ENCODE measurements at regions not wholly inside any gene's neighbourhood (a gene's known extent, or its start where the extent isn't known, plus 50 kb on each side); places are given as distances from the start of the nearest gene placed in this dataset.

GRCh38 chr5:57831090-57831489 lies 348.5 kb upstream of the ACTBL2 start:
- H3K27ac Mint-ChIP-seq = no peak overlapping the region
- CTCF ChIA-PET = no interaction called here
- H3K9me3 Mint-ChIP-seq = no peaks in the 10 kb centered on the region

GRCh38 chr5:57828221-57828620 lies 345.6 kb upstream of the ACTBL2 start:
- DNase-seq = no peak
- no peaks in the 10 kb centered on the region for H3K36me3 Mint-ChIP-seq (ENCODE audit: low read depth)
- intact Hi-C loops (cut with micrococcal nuclease) = no loop called here
- no peak overlapping the region for H3K4me3 Mint-ChIP-seq
- H3K9me3 Mint-ChIP-seq = no peaks in the 10 kb centered on the region
- POLR2A ChIA-PET = interaction anchor here (0.8 kb wide), 1 partner anchor 225 kb away, joined by 3 read pairs; no protein-coding TSS in a partner anchor
- no peak for ATAC-seq
- H3K27ac Mint-ChIP-seq = no peak overlapping the region
- no peak for TF ChIP-seq CTCF (IDR thresholded peaks at IDR 0.05)
- H3K27me3 Mint-ChIP-seq = peaks cover 2% of the 10 kb centered on the region
- no peaks in the 10 kb centered on the region for H3K4me1 Mint-ChIP-seq (ENCODE audit: low read depth)
- CTCF ChIA-PET = no interaction called here

More at GRCh38 chr5:57831090-57831489, 348.5 kb upstream of the ACTBL2 start:
- H3K27me3 Mint-ChIP-seq = peaks cover 3% of the 10 kb centered on the region
- no peaks in the 10 kb centered on the region for H3K4me1 Mint-ChIP-seq (ENCODE audit: low read depth)
- DNase-seq (no peak), ATAC-seq (no peak)
- H3K36me3 Mint-ChIP-seq (ENCODE audit: low read depth) = no peaks in the 10 kb centered on the region
- no peak overlapping the region for H3K4me3 Mint-ChIP-seq
- TF ChIP-seq CTCF (IDR thresholded peaks at IDR 0.05) = no peak
- POLR2A ChIA-PET = no interaction called here
- intact Hi-C loops (cut with micrococcal nuclease) = no loop called here

- H3K36me3 Mint-ChIP-seq (ENCODE audit: low read depth) = no peaks in the 10 kb centered on the region
- H3K9me3 Mint-ChIP-seq = no peaks in the 10 kb centered on the region
- no peak for DNase-seq
- POLR2A ChIA-PET = interaction anchor here (0.6 kb wide), 1 partner anchor 12 kb away, joined by 3 read pairs; no protein-coding TSS in a partner anchor
- H3K4me1 Mint-ChIP-seq (ENCODE audit: low read depth) = no peaks in the 10 kb centered on the region
- H3K27me3 Mint-ChIP-seq = peaks cover 2% of the 10 kb centered on the region
- no peak for TF ChIP-seq CTCF (IDR thresholded peaks at IDR 0.05)
- no peak for ATAC-seq
- intact Hi-C loops (cut with micrococcal nuclease) = no loop called here
- no peak overlapping the region for H3K27ac Mint-ChIP-seq
- CTCF ChIA-PET = no interaction called here
- H3K4me3 Mint-ChIP-seq = no peak overlapping the region
Observed at GRCh38 chr5:57825031-57825686, 342.5 kb upstream of the ACTBL2 start.

- Mint-ChIP-seq H3K27me3 (peaks cover 2% of the 10 kb centered on the region), H3K36me3 (ENCODE audit: low read depth) (no peaks in the 10 kb centered on the region), H3K9me3 (no peaks in the 10 kb centered on the region), H3K27ac (no peak overlapping the region), H3K4me1 (ENCODE audit: low read depth) (no peaks in the 10 kb centered on the region), H3K4me3 (no peak overlapping the region)
- POLR2A ChIA-PET = no interaction called here
- DNase-seq = no peak
- intact Hi-C loops (cut with micrococcal nuclease) = no loop called here
- no peak for TF ChIP-seq CTCF (IDR thresholded peaks at IDR 0.05)
- ATAC-seq = no peak
- CTCF ChIA-PET = no interaction called here
Observed at GRCh38 chr5:57824623-57825022, 342.0 kb upstream of the ACTBL2 start.

- Mint-ChIP-seq H3K27ac (no peak overlapping the region), H3K4me1 (ENCODE audit: low read depth) (no peaks in the 10 kb centered on the region), H3K36me3 (ENCODE audit: low read depth) (no peaks in the 10 kb centered on the region), H3K27me3 (peaks cover 2% of the 10 kb centered on the region), H3K9me3 (no peaks in the 10 kb centered on the region), H3K4me3 (no peak overlapping the region)
- DNase-seq = no peak
- TF ChIP-seq CTCF (IDR thresholded peaks at IDR 0.05) = no peak
- POLR2A ChIA-PET = no interaction called here
- no peak for ATAC-seq
- intact Hi-C loops (cut with micrococcal nuclease) = no loop called here
- CTCF ChIA-PET = no interaction called here
Observed at GRCh38 chr5:57824047-57824446, 341.4 kb upstream of the ACTBL2 start.
